WERI-Rb-1 (cell line): ENCODE measurements at regions not wholly inside any gene's neighbourhood (a gene's known extent, or its start where the extent isn't known, plus 50 kb on each side); places are given as distances from the start of the nearest gene placed in this dataset.

Source experiments
- DNase-seq: peaks from one replicate; pipeline ENCODE4 v3.0.0-alpha.2; 2020
- H3K27ac ChIP-seq: fragments of 250-450 bp; sonication (Bioruptor Pico); 2 replicates; pipeline ENCODE4 v1.5.1; 2020; ENCODE audit warnings: mild to moderate bottlenecking, moderate library complexity
- H3K27me3 ChIP-seq: fragments of 250-450 bp; sonication (Bioruptor Pico); 2 replicates; pipeline ENCODE4 v1.5.1; 2021; ENCODE audit warnings: mild to moderate bottlenecking, low read depth, moderate library complexity; ENCODE audit not compliant: insufficient read depth, severe bottlenecking
- H3K36me3 ChIP-seq: fragments of 250-450 bp; sonication (Bioruptor Pico); 2 replicates; pipeline ENCODE4 v1.5.1; 2020; ENCODE audit warnings: mild to moderate bottlenecking, moderate library complexity
- H3K4me3 ChIP-seq: 2 replicates; pipeline ENCODE4 v1.5.1; 2011; ENCODE audit warnings: low read depth, mild to moderate bottlenecking, control low read depth, low read length
- H3K9me3 ChIP-seq: fragments of 250-450 bp; sonication (Bioruptor Pico); 2 replicates; pipeline ENCODE4 v1.5.1; 2021; ENCODE audit warnings: mild to moderate bottlenecking, moderate library complexity; ENCODE audit not compliant: severe bottlenecking
- CTCF ChIP-seq: IDR thresholded peaks from 2 replicates; pipeline ENCODE4 v1.5.1; 2011; ENCODE audit warnings: low read depth, mild to moderate bottlenecking, control low read depth, inconsistent platforms, low read length

- H3K36me3 ChIP-seq = no peaks in the 10 kb centered on the region
- no peak for DNase-seq
- H3K9me3 ChIP-seq = no peaks in the 10 kb centered on the region
- TF ChIP-seq CTCF = no peak
- no peak overlapping the region for H3K27ac ChIP-seq
- no peaks in the 10 kb centered on the region for H3K27me3 ChIP-seq
- no peak overlapping the region for H3K4me3 ChIP-seq
Measured at GRCh38 chr4:135290136-135290535, 1088.5 kb upstream of the PABPC4L start.

GRCh38 chr4:135283934-135284333 is 1082.3 kb upstream of the PABPC4L start:
- Histone ChIP-seq H3K27ac (no peak overlapping the region), H3K36me3 (no peaks in the 10 kb centered on the region), H3K27me3 (no peaks in the 10 kb centered on the region), H3K9me3 (peaks cover 2% of the 10 kb centered on the region), H3K4me3 (no peak overlapping the region)
- no peak for TF ChIP-seq CTCF
- no peak for DNase-seq

GRCh38 chr4:135282676-135283075 is 1081.1 kb upstream of the PABPC4L start:
- no peaks in the 10 kb centered on the region for H3K36me3 ChIP-seq
- no peak overlapping the region for H3K4me3 ChIP-seq
- TF ChIP-seq CTCF = no peak
- H3K27ac ChIP-seq = no peak overlapping the region
- H3K27me3 ChIP-seq = no peaks in the 10 kb centered on the region
- peaks cover 2% of the 10 kb centered on the region for H3K9me3 ChIP-seq
- DNase-seq = no peak

GRCh38 chr4:135281230-135281629 is 1079.6 kb upstream of the PABPC4L start:
- Histone ChIP-seq H3K27me3 (no peaks in the 10 kb centered on the region), H3K4me3 (no peak overlapping the region), H3K36me3 (no peaks in the 10 kb centered on the region), H3K9me3 (peaks cover 2% of the 10 kb centered on the region), H3K27ac (no peak overlapping the region)
- TF ChIP-seq CTCF = no peak
- no peak for DNase-seq

- no peaks in the 10 kb centered on the region for H3K36me3 ChIP-seq
- H3K4me3 ChIP-seq = no peak overlapping the region
- DNase-seq = peak; percentile 63
- H3K27ac ChIP-seq = no peak overlapping the region
- no peaks in the 10 kb centered on the region for H3K9me3 ChIP-seq
- TF ChIP-seq CTCF = no peak
- H3K27me3 ChIP-seq = no peaks in the 10 kb centered on the region
Measured at GRCh38 chr4:135277980-135278315, 1076.4 kb upstream of the PABPC4L start.

GRCh38 chr4:135277068-135277979 is 1075.7 kb upstream of the PABPC4L start:
- Histone ChIP-seq H3K27me3 (no peaks in the 10 kb centered on the region), H3K4me3 (no peak overlapping the region), H3K27ac (no peak overlapping the region), H3K9me3 (no peaks in the 10 kb centered on the region), H3K36me3 (no peaks in the 10 kb centered on the region)
- TF ChIP-seq CTCF = no peak
- no peak for DNase-seq
